HepG2 (cell line): ENCODE measurements at regions not wholly inside any gene's neighbourhood (a gene's known extent, or its start where the extent isn't known, plus 50 kb on each side); places are given as distances from the start of the nearest gene placed in this dataset.
A peak's percentile ranks its signal among the peaks of the same experiment; 100 is the strongest.

ENCODE experiments used
- ELF3 ChIP-seq: IDR thresholded peaks from 2 replicates; pipeline ENCODE4 v1.6.1; 2016; ENCODE audit warnings: missing genetic modification reagents, missing compliant biosample characterization
- FOXK2 ChIP-seq: fragments of 450-650 bp; IDR thresholded peaks from 2 replicates; pipeline ENCODE4 v1.6.1; 2016
- GATAD2A ChIP-seq: IDR thresholded peaks from 2 replicates; pipeline ENCODE4 v1.6.1; 2016
- JARID2 ChIP-seq: sonication (generic); formaldehyde crosslinking; IDR thresholded peaks from 2 replicates; pipeline ENCODE4 v1.8.1; 2023; ENCODE audit warnings: missing genetic modification reagents, inconsistent platforms; ENCODE audit not compliant: insufficient replicate concordance
- MAFF ChIP-seq: IDR thresholded peaks from 2 replicates; pipeline ENCODE4 v1.6.1; 2011; ENCODE audit warnings: low read depth, low read length, improper control_type of control experiment
- MIER3 ChIP-seq: IDR thresholded peaks from 2 replicates; pipeline ENCODE4 v1.6.1; 2016; ENCODE audit warnings: missing compliant biosample characterization, borderline replicate concordance
- NONO ChIP-seq, 2 experiments: fragments of 450-650 bp in 1 of 2; sonication (generic) in 1 of 2; formaldehyde crosslinking in 1 of 2; IDR thresholded peaks in 1 of 2; conservative IDR thresholded peaks in 1 of 2; 2 replicates each; pipeline versions ENCODE4 v1.6.1 to v1.8.0; 2017 to 2022; ENCODE audit warnings: mild to moderate bottlenecking in 1 of 2, missing genetic modification reagents in 1 of 2, moderate library complexity in 1 of 2
- NR2F6 ChIP-seq, 2 experiments: IDR thresholded peaks; 2 replicates each; pipeline ENCODE4 v1.6.1; 2016; ENCODE audit warnings: antibody characterized with exemption in 1 of 2, mild to moderate bottlenecking in 1 of 2
- PAX8 ChIP-seq: sonication (generic); formaldehyde crosslinking; IDR thresholded peaks from 2 replicates; pipeline ENCODE4 v1.8.0; 2022; ENCODE audit warnings: mild to moderate bottlenecking, missing genetic modification reagents, borderline replicate concordance
- PPARG ChIP-seq: conservative IDR thresholded peaks from 2 replicates; pipeline ENCODE4 v1.6.1; 2016; ENCODE audit warnings: missing biosample characterization, missing genetic modification reagents
- RBAK ChIP-seq: sonication (generic); formaldehyde crosslinking; IDR thresholded peaks from 2 replicates; pipeline ENCODE4 v1.5.1; 2020; ENCODE audit warnings: mild to moderate bottlenecking, missing genetic modification reagents
- REPIN1 ChIP-seq: sonication (generic); formaldehyde crosslinking; IDR thresholded peaks from 2 replicates; pipeline ENCODE4 v1.8.0; 2022; ENCODE audit warnings: missing genetic modification reagents, low read depth, mild to moderate bottlenecking, borderline replicate concordance
- RXRB ChIP-seq: IDR thresholded peaks from 2 replicates; pipeline ENCODE4 v1.6.1; 2016; ENCODE audit warnings: borderline replicate concordance, missing genetic modification reagents, missing compliant biosample characterization
- SALL1 ChIP-seq: sonication (generic); formaldehyde crosslinking; IDR thresholded peaks from 2 replicates; pipeline ENCODE4 v1.8.0; 2022; ENCODE audit warnings: mild to moderate bottlenecking, missing genetic modification reagents
- SOX13 ChIP-seq, 3 experiments: fragments of 450-650 bp in 1 of 3; sonication (generic) in 1 of 3; formaldehyde crosslinking in 1 of 3; IDR thresholded peaks in 2 of 3; conservative IDR thresholded peaks in 1 of 3; 2 replicates each; pipeline versions ENCODE4 v1.5.0 to v1.6.1; 2016 to 2020; ENCODE audit warnings: antibody characterized with exemption in 1 of 3, mild to moderate bottlenecking in 1 of 3, missing compliant biosample characterization in 1 of 3, missing genetic modification reagents in 1 of 3, moderate library complexity in 1 of 3
- SOX6 ChIP-seq, 2 experiments: fragments of 450-650 bp in 1 of 2; sonication (generic) in 1 of 2; formaldehyde crosslinking in 1 of 2; IDR thresholded peaks; 2 replicates each; pipeline versions ENCODE4 v1.4.0 to v1.6.1; 2017 to 2020; ENCODE audit warnings: antibody characterized with exemption in 1 of 2, mild to moderate bottlenecking in 1 of 2, missing genetic modification reagents in 1 of 2
- TEAD3 ChIP-seq: optimal IDR thresholded peaks from 2 replicates; pipeline ENCODE3; 2016; ENCODE audit warnings: borderline replicate concordance
- TFE3 ChIP-seq: IDR thresholded peaks from 2 replicates; pipeline ENCODE4 v1.6.1; 2016
- ZGPAT ChIP-seq: IDR thresholded peaks from 2 replicates; pipeline ENCODE4 v1.6.1; 2016; ENCODE audit warnings: mild to moderate bottlenecking
- ZHX1 ChIP-seq: sonication (generic); formaldehyde crosslinking; IDR thresholded peaks from 2 replicates; pipeline ENCODE4 v1.8.1; 2022; ENCODE audit warnings: low read depth, mild to moderate bottlenecking, missing genetic modification reagents
- ZMYM4 ChIP-seq: sonication (generic); formaldehyde crosslinking; IDR thresholded peaks from 2 replicates; pipeline ENCODE4 v1.8.1; 2023; ENCODE audit warnings: mild to moderate bottlenecking, missing genetic modification reagents
- ZNF644 ChIP-seq: IDR thresholded peaks from 2 replicates; pipeline ENCODE4 v1.6.1; 2016; ENCODE audit warnings: low read depth
- ZNF652 ChIP-seq: IDR thresholded peaks from 2 replicates; pipeline ENCODE4 v1.6.1; 2016; ENCODE audit warnings: low read depth, borderline replicate concordance
- TF ChIP-seq, protein P1 (sequence below): sonication (generic); formaldehyde crosslinking; IDR thresholded peaks from 2 replicates; pipeline ENCODE4 v1.4.0; 2020; ENCODE audit warnings: missing genetic modification reagents

- TF ChIP-seq REPIN1 (CRISPR knock-in tag): peak; percentile 49; the same call in 1 of the 2 replicates
- TF ChIP-seq PAX8: no peak
- TF ChIP-seq ZNF644 (CRISPR knock-in tag): peak; percentile 51; the same call in 1 of the 2 replicates
- no peak for TF ChIP-seq SOX13 (IDR thresholded peaks at IDR 0.05)
- TF ChIP-seq SOX13 (CRISPR knock-in tag; conservative IDR thresholded peaks at IDR 0.05 in 1 of 2, IDR thresholded peaks at IDR 0.05 in 1 of 2): peak in 1 of 2 experiments; percentile 66; a peak in 2 of 4 replicates
- TF ChIP-seq FOXK2: peak; percentile 89
- TF ChIP-seq SALL1: peak; percentile 85; the same call in 1 of the 2 replicates
- TF ChIP-seq MAFF: no peak
- TF ChIP-seq ZMYM4 (CRISPR knock-in tag): peak; percentile 84
- TF ChIP-seq NR2F6 (IDR thresholded peaks at IDR 0.05): peak; percentile 45; the same call in 1 of the 2 replicates
- TF ChIP-seq NR2F6 (CRISPR knock-in tag; IDR thresholded peaks at IDR 0.05): no peak
- TF ChIP-seq NONO (IDR thresholded peaks at IDR 0.05): no peak
- TF ChIP-seq NONO (CRISPR knock-in tag; conservative IDR thresholded peaks at IDR 0.05): 0 out of 2 replicates have a peak, but pooled peaks have one; percentile 18
- no peak for TF ChIP-seq SOX6 (IDR thresholded peaks at IDR 0.05)
- peak; percentile 52; the same call in 1 of the 2 replicates for TF ChIP-seq SOX6 (CRISPR knock-in tag; IDR thresholded peaks at IDR 0.05)
- TF ChIP-seq RXRB (CRISPR knock-in tag): peak; percentile 76
- peak; percentile 57; the same call in 1 of the 2 replicates for TF ChIP-seq PPARG (CRISPR knock-in tag)
- no peak for TF ChIP-seq ZNF652
- peak; percentile 92 for TF ChIP-seq GATAD2A (CRISPR knock-in tag)
- 0 out of 2 replicates have a peak, but pooled peaks have one; percentile 30 for TF ChIP-seq ELF3 (CRISPR knock-in tag)
- peak; percentile 82; the same call in 1 of the 2 replicates for TF ChIP-seq RBAK (CRISPR knock-in tag)
- TF ChIP-seq MIER3 (CRISPR knock-in tag): peak; percentile 47; the same call in 1 of the 2 replicates
- TF ChIP-seq, protein P1, sequence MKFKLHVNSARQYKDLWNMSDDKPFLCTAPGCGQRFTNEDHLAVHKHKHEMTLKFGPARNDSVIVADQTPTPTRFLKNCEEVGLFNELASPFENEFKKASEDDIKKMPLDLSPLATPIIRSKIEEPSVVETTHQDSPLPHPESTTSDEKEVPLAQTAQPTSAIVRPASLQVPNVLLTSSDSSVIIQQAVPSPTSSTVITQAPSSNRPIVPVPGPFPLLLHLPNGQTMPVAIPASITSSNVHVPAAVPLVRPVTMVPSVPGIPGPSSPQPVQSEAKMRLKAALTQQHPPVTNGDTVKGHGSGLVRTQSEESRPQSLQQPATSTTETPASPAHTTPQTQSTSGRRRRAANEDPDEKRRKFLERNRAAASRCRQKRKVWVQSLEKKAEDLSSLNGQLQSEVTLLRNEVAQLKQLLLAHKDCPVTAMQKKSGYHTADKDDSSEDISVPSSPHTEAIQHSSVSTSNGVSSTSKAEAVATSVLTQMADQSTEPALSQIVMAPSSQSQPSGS (CRISPR knock-in tag): peak; percentile 50; the same call in 1 of the 2 replicates
- peak; percentile 46; the same call in 1 of the 2 replicates for TF ChIP-seq ZHX1 (CRISPR knock-in tag)
- peak; percentile 73 for TF ChIP-seq TEAD3
- TF ChIP-seq ZGPAT: peak; percentile 55
- no peak for TF ChIP-seq TFE3 (CRISPR knock-in tag)
- no peak for TF ChIP-seq JARID2 (CRISPR knock-in tag)
Measured at GRCh38 chr1:219330669-219331068, 157.0 kb downstream of the LYPLAL1 start (continued).
